ENCODE measurements at regions not wholly inside any gene's neighbourhood (a gene's known extent, or its start where the extent isn't known, plus 50 kb on each side); places are given as distances from the start of the nearest gene placed in this dataset.

GRCh38 chr2:215521031-215521430 is 85.2 kb upstream of the FN1 start:
- TF ChIP-seq EZH2 (IDR thresholded peaks at IDR 0.05): no peak
- no peak for TF ChIP-seq POLR2AphosphoS5 (IDR thresholded peaks at IDR 0.05; ENCODE audit: borderline replicate concordance, low read depth, low read length)
